Sigmoid colon (tissue), 4 donors: ENCODE measurements at regions not wholly inside any gene's neighbourhood (a gene's known extent, or its start where the extent isn't known, plus 50 kb on each side); places are given as distances from the start of the nearest gene placed in this dataset.

Source experiments
- EP300 ChIP-seq, 4 donors: sonication (generic); formaldehyde crosslinking; IDR thresholded peaks; one replicate each; pipeline ENCODE4 v1.6.1; 2017; ENCODE audit warnings: antibody characterized with exemption in 4 of 4
- POLR2A ChIP-seq, 2 donors: fragments of 450-650 bp; IDR thresholded peaks; one replicate each; pipeline ENCODE4 v1.6.1; 2016; ENCODE audit warnings: antibody characterized with exemption in 2 of 2, mild to moderate bottlenecking in 2 of 2, moderate library complexity in 2 of 2
- TF ChIP-seq, protein P1 (sequence below), 4 experiments: fragments of 450-650 bp in 3 of 4; fragments of 200-600 bp in 1 of 4; IDR thresholded peaks; one replicate each; pipeline ENCODE4 v1.5.1; 2016 to 2019; ENCODE audit warnings: antibody characterized with exemption in 4 of 4, mild to moderate bottlenecking in 3 of 4, moderate library complexity in 2 of 4

DNA sequence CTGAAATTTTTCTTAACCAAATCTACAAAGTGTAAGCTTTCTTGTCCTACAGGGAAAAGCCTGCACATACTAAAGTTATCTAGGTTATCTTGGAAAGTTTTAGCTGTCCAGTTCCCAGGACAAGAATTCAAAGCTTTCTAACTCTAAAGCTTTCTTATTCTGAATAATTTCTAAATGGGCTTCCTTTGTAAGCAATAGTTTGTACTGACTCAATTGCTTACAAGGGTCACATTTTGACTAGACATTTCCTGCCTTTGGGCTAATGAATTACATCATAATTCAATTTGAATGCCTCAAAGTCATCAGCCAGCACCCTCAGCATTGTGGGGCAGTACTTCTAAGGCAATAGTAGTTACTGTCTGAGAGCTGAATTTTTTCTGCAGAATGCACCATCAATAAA, 223.0 kb downstream of the LTN1 start:
- TF ChIP-seq, protein P1, sequence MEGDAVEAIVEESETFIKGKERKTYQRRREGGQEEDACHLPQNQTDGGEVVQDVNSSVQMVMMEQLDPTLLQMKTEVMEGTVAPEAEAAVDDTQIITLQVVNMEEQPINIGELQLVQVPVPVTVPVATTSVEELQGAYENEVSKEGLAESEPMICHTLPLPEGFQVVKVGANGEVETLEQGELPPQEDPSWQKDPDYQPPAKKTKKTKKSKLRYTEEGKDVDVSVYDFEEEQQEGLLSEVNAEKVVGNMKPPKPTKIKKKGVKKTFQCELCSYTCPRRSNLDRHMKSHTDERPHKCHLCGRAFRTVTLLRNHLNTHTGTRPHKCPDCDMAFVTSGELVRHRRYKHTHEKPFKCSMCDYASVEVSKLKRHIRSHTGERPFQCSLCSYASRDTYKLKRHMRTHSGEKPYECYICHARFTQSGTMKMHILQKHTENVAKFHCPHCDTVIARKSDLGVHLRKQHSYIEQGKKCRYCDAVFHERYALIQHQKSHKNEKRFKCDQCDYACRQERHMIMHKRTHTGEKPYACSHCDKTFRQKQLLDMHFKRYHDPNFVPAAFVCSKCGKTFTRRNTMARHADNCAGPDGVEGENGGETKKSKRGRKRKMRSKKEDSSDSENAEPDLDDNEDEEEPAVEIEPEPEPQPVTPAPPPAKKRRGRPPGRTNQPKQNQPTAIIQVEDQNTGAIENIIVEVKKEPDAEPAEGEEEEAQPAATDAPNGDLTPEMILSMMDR (IDR thresholded peaks at IDR 0.05): no peak
- no peak for TF ChIP-seq POLR2A (IDR thresholded peaks at IDR 0.05)
- TF ChIP-seq EP300 (IDR thresholded peaks at IDR 0.05): no peak
